SK-N-SH treated with all-trans-retinoic acid at 6 μM for 48 hours (cell line): ENCODE measurements at regions not wholly inside any gene's neighbourhood (a gene's known extent, or its start where the extent isn't known, plus 50 kb on each side); places are given as distances from the start of the nearest gene placed in this dataset.

Experiments used
- RARB ChIP-seq: fragments of 250-450 bp; sonication (Bioruptor Pico); IDR thresholded peaks from 2 replicates; pipeline ENCODE4 v1.8.0; 2021; ENCODE audit warnings: mild to moderate bottlenecking, moderate library complexity
- TCF4 ChIP-seq: fragments of 250-450 bp; sonication (Bioruptor Pico); IDR thresholded peaks from 2 replicates; pipeline ENCODE4 v1.8.0; 2021; ENCODE audit warnings: mild to moderate bottlenecking, moderate library complexity, borderline replicate concordance

GRCh38 chr10:4186849-4187540 is 402.0 kb upstream of the KLF6 start:
- no peak for TF ChIP-seq RARB (CRISPR knock-in tag)
- no peak for TF ChIP-seq TCF4 (CRISPR knock-in tag)
